NCI-H187 (cell line): ENCODE measurements at regions not wholly inside any gene's neighbourhood (a gene's known extent, or its start where the extent isn't known, plus 50 kb on each side); places are given as distances from the start of the nearest gene placed in this dataset.
A peak's percentile ranks its signal among the peaks of the same experiment; 100 is the strongest.
"Not testable (repeated sequence)": the region's sequence is repeated elsewhere in the genome, so short reads cannot be mapped to it uniquely, and the experiment has no call there.

Experiments used
- DNase-seq, 2 experiments: peaks; one replicate each; lab custom pipeline; 2025; lab: John Stamatoyannopoulos, UW

- no peak for DNase-seq
Observed at GRCh38 chr5:96483878-96484277, 50.8 kb upstream of the PCSK1 start.

GRCh38 chr5:96487859-96488258 lies 54.8 kb upstream of the PCSK1 start:
- DNase-seq, result no peak

- no peak for DNase-seq
Observed at GRCh38 chr5:96489532-96489931, 56.5 kb upstream of the PCSK1 start.

- no peak for DNase-seq
Observed at GRCh38 chr5:96492459-96493047, 59.5 kb upstream of the PCSK1 start.

- no peak for DNase-seq
Observed at GRCh38 chr5:96493219-96493790, 60.3 kb upstream of the PCSK1 start.

- not testable (repeated sequence) for DNase-seq
Observed at GRCh38 chr5:96495412-96495811, 62.4 kb upstream of the PCSK1 start.

- DNase-seq, result not testable (repeated sequence)
Observed at GRCh38 chr5:96497027-96497426, 64.0 kb upstream of the PCSK1 start.

GRCh38 chr5:96499753-96500345 lies 66.8 kb upstream of the PCSK1 start:
- no peak for DNase-seq

GRCh38 chr5:96501991-96502646 lies 69.1 kb upstream of the PCSK1 start:
- no peak for DNase-seq

- DNase-seq, result no peak
Observed at GRCh38 chr5:96503501-96504236, 70.6 kb upstream of the PCSK1 start.

GRCh38 chr5:96506376-96506775 lies 73.3 kb upstream of the PCSK1 start:
- no peak for DNase-seq

- no peak for DNase-seq
Observed at GRCh38 chr5:96506866-96507527, 73.9 kb upstream of the PCSK1 start.

- DNase-seq, result no peak
Observed at GRCh38 chr5:96509316-96509715, 76.3 kb upstream of the PCSK1 start.

- no peak for DNase-seq
Observed at GRCh38 chr5:96509721-96510350, 76.8 kb upstream of the PCSK1 start.

GRCh38 chr5:96516631-96517071 lies 83.6 kb upstream of the PCSK1 start:
- DNase-seq, result no peak

- peak; percentile 18 to 28 for DNase-seq
Observed at GRCh38 chr5:96517295-96517694, 84.2 kb upstream of the PCSK1 start.

GRCh38 chr5:96520345-96520744 lies 87.3 kb upstream of the PCSK1 start:
- no peak for DNase-seq

GRCh38 chr5:96522635-96523355 lies 89.7 kb upstream of the PCSK1 start:
- DNase-seq, result no peak

- DNase-seq, result no peak
Observed at GRCh38 chr5:96527768-96528661, 95.0 kb upstream of the PCSK1 start.
